ENCODE measurements at regions not wholly inside any gene's neighbourhood (a gene's known extent, or its start where the extent isn't known, plus 50 kb on each side); places are given as distances from the start of the nearest gene placed in this dataset.
A peak's percentile ranks its signal among the peaks of the same experiment; 100 is the strongest.

DNA sequence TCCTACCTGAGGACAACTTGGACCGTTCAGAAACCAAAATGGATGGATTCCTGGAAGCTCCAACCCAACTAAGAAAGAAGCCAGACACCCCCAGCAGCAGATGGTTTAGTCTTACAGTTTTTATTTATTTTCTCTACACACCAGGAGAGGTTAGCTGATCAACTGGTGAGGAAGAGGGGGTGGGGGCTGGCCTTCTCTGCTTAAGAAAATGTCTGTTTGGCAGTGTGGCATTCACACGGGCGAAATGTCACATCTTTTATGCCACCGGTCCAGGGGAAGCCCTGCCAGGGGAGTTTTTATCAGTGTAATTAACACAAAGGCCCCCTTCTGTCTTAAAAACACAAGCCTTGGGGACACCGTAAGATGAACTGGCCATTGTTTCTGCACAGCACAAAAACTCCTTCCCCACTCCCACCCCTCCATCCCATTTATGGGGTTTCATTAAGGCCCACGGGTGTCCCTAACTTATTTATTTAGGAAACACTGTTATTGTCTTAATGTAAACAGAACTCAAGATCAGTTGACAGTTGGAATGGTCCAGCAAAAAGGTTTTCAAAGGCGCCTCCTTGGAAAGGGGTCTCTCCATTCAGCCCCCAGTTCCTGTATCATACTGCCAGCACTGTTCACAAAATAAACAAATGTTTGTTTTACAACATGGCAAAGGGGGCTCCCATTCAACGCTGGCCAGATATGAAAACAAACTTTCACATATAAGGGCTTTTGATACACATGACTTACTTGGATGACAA is 217.0 kb downstream of the C1D start:
- ChIA-PET POLR2A (ENCODE audit: low non-redundant PET) (interaction anchor here (0.6 kb wide), 1 partner anchor 609 kb away, joined by 3 read pairs; no protein-coding TSS in a partner anchor), CTCF (interaction anchor here (0.6 to 1.2 kb wide), 7 partner anchors 112 to 1417 kb away, joined by 3 to 6 read pairs (median 3); no protein-coding TSS in a partner anchor)

DNA sequence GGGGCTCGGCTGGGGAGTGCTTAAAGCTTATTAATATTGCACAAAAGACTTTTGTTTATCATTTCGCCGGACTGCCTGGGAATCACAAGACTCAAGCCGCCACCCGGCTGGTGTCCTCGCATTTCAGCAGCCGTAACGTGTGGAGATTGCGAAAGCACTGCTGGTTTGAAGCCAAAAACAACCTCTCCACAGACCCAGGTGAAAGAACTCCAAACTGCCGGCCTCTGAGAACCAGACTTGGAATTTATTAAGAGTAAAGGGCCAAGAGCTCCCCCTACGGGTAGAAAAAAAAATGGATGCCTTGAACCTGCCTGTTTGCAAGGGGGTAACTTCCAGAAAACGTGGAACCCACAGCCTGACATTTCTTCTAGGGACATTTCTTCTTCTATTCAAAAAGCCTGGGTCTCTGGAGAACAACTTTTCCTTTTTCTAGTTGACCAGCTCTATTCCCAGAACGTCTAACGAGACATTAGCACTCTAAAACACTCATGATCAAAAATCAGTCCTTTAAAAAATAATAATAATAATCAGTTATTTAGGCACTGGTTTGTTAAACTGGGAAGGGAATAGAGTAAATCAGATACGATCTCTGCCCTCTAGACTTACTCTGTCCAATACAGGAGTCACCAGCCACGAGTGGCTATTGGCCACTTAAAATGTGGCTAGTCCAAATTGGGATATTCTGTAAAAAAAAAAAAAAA is 216.3 kb downstream of the C1D start:
- Histone ChIP-seq H3K4me1 (ENCODE audit: insufficient read depth, low read length, poor library complexity, severe bottlenecking) (peaks cover 14% of the 10 kb centered on the region), H3K4me3 (ENCODE audit: low read depth, low read length, poor library complexity, severe bottlenecking) (peak overlapping the region; percentile 24), H3K27me3 (replicated peaks; ENCODE audit: insufficient read depth, low read depth, low read length, poor library complexity) (no peaks in the 10 kb centered on the region), H3K36me3 (ENCODE audit: insufficient read depth, low read length, poor library complexity, severe bottlenecking) (no peaks in the 10 kb centered on the region), H3K27ac (ENCODE audit: low read depth, low read length, poor library complexity, severe bottlenecking) (no peak overlapping the region), H3K9me3 (ENCODE audit: low read depth, low read length, poor library complexity, severe bottlenecking) (no peaks in the 10 kb centered on the region)
- ChIA-PET CTCF (interaction anchor here (0.7 to 1.2 kb wide), 6 partner anchors 113 to 1418 kb away, joined by 3 to 6 read pairs (median 4); no protein-coding TSS in a partner anchor), POLR2A (ENCODE audit: low non-redundant PET) (no interaction called here)
- TF ChIP-seq, protein P1, sequence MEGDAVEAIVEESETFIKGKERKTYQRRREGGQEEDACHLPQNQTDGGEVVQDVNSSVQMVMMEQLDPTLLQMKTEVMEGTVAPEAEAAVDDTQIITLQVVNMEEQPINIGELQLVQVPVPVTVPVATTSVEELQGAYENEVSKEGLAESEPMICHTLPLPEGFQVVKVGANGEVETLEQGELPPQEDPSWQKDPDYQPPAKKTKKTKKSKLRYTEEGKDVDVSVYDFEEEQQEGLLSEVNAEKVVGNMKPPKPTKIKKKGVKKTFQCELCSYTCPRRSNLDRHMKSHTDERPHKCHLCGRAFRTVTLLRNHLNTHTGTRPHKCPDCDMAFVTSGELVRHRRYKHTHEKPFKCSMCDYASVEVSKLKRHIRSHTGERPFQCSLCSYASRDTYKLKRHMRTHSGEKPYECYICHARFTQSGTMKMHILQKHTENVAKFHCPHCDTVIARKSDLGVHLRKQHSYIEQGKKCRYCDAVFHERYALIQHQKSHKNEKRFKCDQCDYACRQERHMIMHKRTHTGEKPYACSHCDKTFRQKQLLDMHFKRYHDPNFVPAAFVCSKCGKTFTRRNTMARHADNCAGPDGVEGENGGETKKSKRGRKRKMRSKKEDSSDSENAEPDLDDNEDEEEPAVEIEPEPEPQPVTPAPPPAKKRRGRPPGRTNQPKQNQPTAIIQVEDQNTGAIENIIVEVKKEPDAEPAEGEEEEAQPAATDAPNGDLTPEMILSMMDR (conservative IDR thresholded peaks at IDR 0.05; ENCODE audit: low read depth, low read length), result peak; percentile 84
- TF ChIP-seq EZH2 (IDR thresholded peaks at IDR 0.05; ENCODE audit: borderline replicate concordance, low read depth, low read length, poor library complexity, severe bottlenecking), result no peak
- peak; percentile 90 for DNase-seq (ENCODE audit: low spot score)
- no TSS peak for BruUV-seq (replicated peaks)
- intact Hi-C loops (cut with micrococcal nuclease; ENCODE audit: unreplicated experiment), result loop anchor here (5.0 to 10.0 kb wide), 3 partner anchors 192 to 1414 kb away; no protein-coding TSS in a partner anchor

More for the DNA sequence above, 217.0 kb downstream of the C1D start:
- no peaks in the 10 kb centered on the region for H3K9me3 ChIP-seq (ENCODE audit: low read depth, low read length, poor library complexity, severe bottlenecking)
- BruUV-seq (replicated peaks), result no TSS peak
- no peaks in the 10 kb centered on the region for H3K27me3 ChIP-seq (replicated peaks; ENCODE audit: insufficient read depth, low read depth, low read length, poor library complexity)
- intact Hi-C loops (cut with micrococcal nuclease; ENCODE audit: unreplicated experiment), result loop anchor here (5.0 to 10.0 kb wide), 3 partner anchors 191 to 1413 kb away; no protein-coding TSS in a partner anchor
- H3K4me3 ChIP-seq (ENCODE audit: low read depth, low read length, poor library complexity, severe bottlenecking), result peak overlapping the region; percentile 24
- DNase-seq (ENCODE audit: low spot score), result no peak
- peaks cover 14% of the 10 kb centered on the region for H3K4me1 ChIP-seq (ENCODE audit: insufficient read depth, low read length, poor library complexity, severe bottlenecking)
- no peak for TF ChIP-seq EZH2 (IDR thresholded peaks at IDR 0.05; ENCODE audit: borderline replicate concordance, low read depth, low read length, poor library complexity, severe bottlenecking)
- TF ChIP-seq, protein P1 (conservative IDR thresholded peaks at IDR 0.05; ENCODE audit: low read depth, low read length), result no peak
- H3K36me3 ChIP-seq (ENCODE audit: insufficient read depth, low read length, poor library complexity, severe bottlenecking), result no peaks in the 10 kb centered on the region
- no peak overlapping the region for H3K27ac ChIP-seq (ENCODE audit: low read depth, low read length, poor library complexity, severe bottlenecking)

DNA sequence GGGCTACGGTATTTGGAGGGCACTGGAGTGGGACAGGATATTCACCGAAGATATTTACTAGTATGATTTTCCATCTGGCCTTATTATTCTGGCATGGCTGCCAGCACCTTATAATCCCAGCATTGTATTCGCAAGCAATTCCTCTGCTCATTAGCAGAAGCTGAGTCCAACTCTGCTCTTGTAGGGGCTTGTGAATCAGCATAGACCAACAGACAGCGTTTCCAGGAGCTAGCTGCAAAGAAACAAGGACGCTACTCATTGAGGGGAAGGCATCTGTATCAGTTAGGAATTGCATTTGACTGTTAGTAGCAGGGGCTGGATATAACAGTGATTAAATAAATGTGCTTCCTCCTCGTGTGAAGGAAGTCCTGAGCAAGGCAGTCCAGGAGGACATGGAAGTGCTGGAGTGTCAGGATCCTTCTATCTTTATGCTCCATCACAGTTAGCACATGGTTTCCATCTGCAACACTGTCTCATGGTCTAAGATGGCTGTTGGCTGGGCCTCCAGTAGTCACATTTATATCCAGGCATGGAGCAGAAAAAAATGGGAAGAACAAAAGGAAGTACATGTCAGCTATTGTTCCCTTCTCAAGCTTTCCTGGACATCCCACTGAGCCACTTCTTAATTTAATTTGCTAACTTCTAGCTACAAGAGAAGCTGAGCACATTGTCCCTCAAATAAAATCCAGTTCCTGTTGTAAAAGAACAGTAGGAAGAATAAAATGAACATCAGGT is 214.1 kb downstream of the C1D start:
- H3K27ac ChIP-seq (ENCODE audit: low read depth, low read length, poor library complexity, severe bottlenecking), result no peak overlapping the region
- POLR2A ChIA-PET (ENCODE audit: low non-redundant PET), result interaction anchor here (0.5 kb wide), 1 partner anchor 1269 kb away, joined by 4 read pairs; no protein-coding TSS in a partner anchor
- BruUV-seq (replicated peaks), result no TSS peak
- DNase-seq (ENCODE audit: low spot score), result peak; percentile 36
- intact Hi-C loops (cut with micrococcal nuclease; ENCODE audit: unreplicated experiment), result loop anchor here (2.0 to 10.0 kb wide), 4 partner anchors 182 to 1416 kb away; no protein-coding TSS in a partner anchor
- no peak overlapping the region for H3K4me3 ChIP-seq (ENCODE audit: low read depth, low read length, poor library complexity, severe bottlenecking)
- CTCF ChIA-PET, result interaction anchor here (0.6 kb wide), 1 partner anchor 198 kb away, joined by 3 read pairs; no protein-coding TSS in a partner anchor
- H3K27me3 ChIP-seq (replicated peaks; ENCODE audit: insufficient read depth, low read depth, low read length, poor library complexity), result no peaks in the 10 kb centered on the region
- no peaks in the 10 kb centered on the region for H3K36me3 ChIP-seq (ENCODE audit: insufficient read depth, low read length, poor library complexity, severe bottlenecking)
- no peaks in the 10 kb centered on the region for H3K9me3 ChIP-seq (ENCODE audit: low read depth, low read length, poor library complexity, severe bottlenecking)
- peaks cover 15% of the 10 kb centered on the region for H3K4me1 ChIP-seq (ENCODE audit: insufficient read depth, low read length, poor library complexity, severe bottlenecking)
- TF ChIP-seq, protein P1 (conservative IDR thresholded peaks at IDR 0.05; ENCODE audit: low read depth, low read length), result no peak
- TF ChIP-seq EZH2 (IDR thresholded peaks at IDR 0.05; ENCODE audit: borderline replicate concordance, low read depth, low read length, poor library complexity, severe bottlenecking), result no peak
